DOHH2 (cell line): ENCODE measurements at regions not wholly inside any gene's neighbourhood (a gene's known extent, or its start where the extent isn't known, plus 50 kb on each side); places are given as distances from the start of the nearest gene placed in this dataset.

ENCODE experiments used
- H3F3A ChIP-seq: fragments of 200-600 bp; sonication (generic), shearing (Covaris generic); 2 replicates; pipeline ENCODE4 v1.6.0; 2016; ENCODE audit warnings: antibody characterized with exemption, mild to moderate bottlenecking; ENCODE audit not compliant: control insufficient read depth, insufficient read depth
- H3K27ac ChIP-seq: fragments of 200-600 bp; sonication (generic); 2 replicates; pipeline ENCODE4 v1.5.1; 2014; ENCODE audit warnings: low read depth, mild to moderate bottlenecking, low read length, moderate library complexity
- H3K27me3 ChIP-seq: fragments of 200-600 bp; sonication (generic); 2 replicates; pipeline ENCODE4 v1.6.1; 2014; ENCODE audit warnings: mild to moderate bottlenecking, low read length, mixed read lengths; ENCODE audit not compliant: control insufficient read depth
- H3K36me3 ChIP-seq: fragments of 200-600 bp; sonication (generic); 2 replicates; pipeline ENCODE4 v1.6.1; 2014; ENCODE audit warnings: mild to moderate bottlenecking, low read length, moderate library complexity, mixed read lengths; ENCODE audit not compliant: control insufficient read depth
- H3K4me1 ChIP-seq: fragments of 200-600 bp; sonication (generic); 2 replicates; pipeline ENCODE4 v1.6.1; 2014; ENCODE audit warnings: mild to moderate bottlenecking, low read length, mixed read lengths; ENCODE audit not compliant: control insufficient read depth
- H3K4me2 ChIP-seq: fragments of 200-600 bp; sonication (generic); 2 replicates; pipeline ENCODE4 v1.6.0; 2014; ENCODE audit warnings: mild to moderate bottlenecking, low read length, moderate library complexity
- H3K4me3 ChIP-seq: fragments of 200-600 bp; sonication (generic); 2 replicates; pipeline ENCODE4 v1.5.1; 2014; ENCODE audit warnings: mild to moderate bottlenecking, low read length, mixed read lengths
- H3K79me2 ChIP-seq: fragments of 200-600 bp; sonication (generic); 2 replicates; pipeline ENCODE4 v1.6.1; 2014; ENCODE audit warnings: mild to moderate bottlenecking, low read length, mixed read lengths; ENCODE audit not compliant: control insufficient read depth
- H3K9me2 ChIP-seq: fragments of 200-600 bp; sonication (generic); replicated peaks from 2 replicates; pipeline ENCODE4 v1.6.1; 2014; ENCODE audit warnings: mild to moderate bottlenecking, low read length, mixed read lengths; ENCODE audit not compliant: control insufficient read depth
- H3K9me3 ChIP-seq: fragments of 200-600 bp; sonication (generic); 2 replicates; pipeline ENCODE4 v1.6.1; 2014; ENCODE audit warnings: antibody characterized with exemption, low read length, mixed read lengths; ENCODE audit not compliant: control insufficient read depth, insufficient read depth
- H4K20me1 ChIP-seq: fragments of 200-600 bp; sonication (generic); 2 replicates; pipeline ENCODE4 v1.6.0; 2014; ENCODE audit warnings: low read depth, mild to moderate bottlenecking, antibody characterized with exemption, low read length, moderate library complexity; ENCODE audit not compliant: control insufficient read depth, insufficient read depth
- CTCF ChIP-seq: fragments of 200-600 bp; sonication (generic); IDR thresholded peaks from one replicate; pipeline ENCODE4 v1.5.1; 2014; ENCODE audit warnings: antibody characterized with exemption, mild to moderate bottlenecking, low read depth, low read length; ENCODE audit not compliant: poor library complexity, severe bottlenecking
- EZH2phosphoT487 ChIP-seq: fragments of 200-600 bp; sonication (generic); IDR thresholded peaks from 2 replicates; pipeline ENCODE4 v1.6.1; 2017; ENCODE audit warnings: borderline replicate concordance, mild to moderate bottlenecking, antibody characterized with exemption, low read length, moderate library complexity, mixed read lengths

- no peak for TF ChIP-seq EZH2phosphoT487
- no peak for TF ChIP-seq CTCF
- no peaks in the 10 kb centered on the region for H3F3A ChIP-seq
- H3K79me2 ChIP-seq, result no peaks in the 10 kb centered on the region
- H3K4me2 ChIP-seq, result no peak overlapping the region
- H3K36me3 ChIP-seq, result no peaks in the 10 kb centered on the region
- no peaks in the 10 kb centered on the region for H3K9me2 ChIP-seq
- no peak overlapping the region for H3K27ac ChIP-seq
- H3K9me3 ChIP-seq, result no peaks in the 10 kb centered on the region
- H3K27me3 ChIP-seq, result no peaks in the 10 kb centered on the region
- H3K4me3 ChIP-seq, result no peak overlapping the region
- no peaks in the 10 kb centered on the region for H3K4me1 ChIP-seq
- H4K20me1 ChIP-seq, result no peaks in the 10 kb centered on the region
Measured at GRCh38 chr3:90145094-90145860, 1037.9 kb downstream of the EPHA3 start.

- H4K20me1 ChIP-seq, result no peaks in the 10 kb centered on the region
- H3F3A ChIP-seq, result no peaks in the 10 kb centered on the region
- H3K27ac ChIP-seq, result no peak overlapping the region
- no peak overlapping the region for H3K4me3 ChIP-seq
- no peaks in the 10 kb centered on the region for H3K36me3 ChIP-seq
- no peaks in the 10 kb centered on the region for H3K9me2 ChIP-seq
- no peaks in the 10 kb centered on the region for H3K27me3 ChIP-seq
- H3K4me1 ChIP-seq, result no peaks in the 10 kb centered on the region
- no peak overlapping the region for H3K4me2 ChIP-seq
- no peaks in the 10 kb centered on the region for H3K9me3 ChIP-seq
- no peaks in the 10 kb centered on the region for H3K79me2 ChIP-seq
- TF ChIP-seq EZH2phosphoT487, result no peak
- no peak for TF ChIP-seq CTCF
Measured at GRCh38 chr3:90180096-90180495, 1072.7 kb downstream of the EPHA3 start.

GRCh38 chr3:90180543-90180942 lies 1073.1 kb downstream of the EPHA3 start:
- no peaks in the 10 kb centered on the region for H3K27me3 ChIP-seq
- H3K4me1 ChIP-seq, result no peaks in the 10 kb centered on the region
- H3K4me2 ChIP-seq, result no peak overlapping the region
- H3K9me3 ChIP-seq, result no peaks in the 10 kb centered on the region
- no peaks in the 10 kb centered on the region for H3K36me3 ChIP-seq
- no peaks in the 10 kb centered on the region for H3F3A ChIP-seq
- no peaks in the 10 kb centered on the region for H4K20me1 ChIP-seq
- no peaks in the 10 kb centered on the region for H3K9me2 ChIP-seq
- H3K27ac ChIP-seq, result no peak overlapping the region
- H3K79me2 ChIP-seq, result no peaks in the 10 kb centered on the region
- no peak overlapping the region for H3K4me3 ChIP-seq
- TF ChIP-seq CTCF, result no peak
- TF ChIP-seq EZH2phosphoT487, result no peak
